Muscle layer of colon (tissue), 2 donors: ENCODE measurements at regions not wholly inside any gene's neighbourhood (a gene's known extent, or its start where the extent isn't known, plus 50 kb on each side); places are given as distances from the start of the nearest gene placed in this dataset.

ENCODE experiments used
- H3K27ac ChIP-seq: one replicate; pipeline ENCODE4 v1.7.0; 2013; ENCODE audit warnings: low read depth, mild to moderate bottlenecking, low read length, moderate library complexity
- H3K27me3 ChIP-seq, 2 donors: one replicate each; pipeline ENCODE4 v1.7.0; 2013; ENCODE audit warnings: low read length in 2 of 2, mild to moderate bottlenecking in 2 of 2; ENCODE audit not compliant: insufficient read depth in 2 of 2, control insufficient read depth in 1 of 2
- H3K36me3 ChIP-seq: one replicate; pipeline ENCODE4 v1.7.0; 2013; ENCODE audit warnings: mild to moderate bottlenecking, low read length; ENCODE audit not compliant: insufficient read depth
- H3K4me1 ChIP-seq: one replicate; pipeline ENCODE4 v1.7.0; 2013; ENCODE audit warnings: mild to moderate bottlenecking, low read length; ENCODE audit not compliant: insufficient read depth
- H3K4me3 ChIP-seq, 2 donors: one replicate each; pipeline ENCODE4 v1.7.0; 2013; ENCODE audit warnings: low read length in 2 of 2, low read depth in 1 of 2, mild to moderate bottlenecking in 1 of 2, moderate library complexity in 1 of 2
- H3K9ac ChIP-seq: one replicate; pipeline ENCODE4 v1.7.0; 2013; ENCODE audit warnings: low read length
- H3K9me3 ChIP-seq: one replicate; pipeline ENCODE4 v1.7.0; 2013; ENCODE audit warnings: mild to moderate bottlenecking, low read length
- donor health status: abdominal sarcoma.
- donor health status: Adenocarcinoma of cecum.

- Histone ChIP-seq H3K36me3 (no peaks in the 10 kb centered on the region), H3K4me3 (no peak overlapping the region), H3K9me3 (peaks cover 9% of the 10 kb centered on the region), H3K27ac (no peak overlapping the region), H3K27me3 (no peaks in the 10 kb centered on the region), H3K9ac (no peak overlapping the region), H3K4me1 (no peaks in the 10 kb centered on the region)
Observed at GRCh38 chr16:86649875-86650274, 71.5 kb downstream of the FOXL1 start.

- Histone ChIP-seq H3K27ac (no peak overlapping the region), H3K27me3 (no peaks in the 10 kb centered on the region), H3K4me1 (no peaks in the 10 kb centered on the region), H3K9me3 (peaks cover 9% of the 10 kb centered on the region), H3K36me3 (no peaks in the 10 kb centered on the region), H3K4me3 (no peak overlapping the region), H3K9ac (no peak overlapping the region)
Observed at GRCh38 chr16:86651013-86651627, 72.8 kb downstream of the FOXL1 start.

- H3K4me1 ChIP-seq, result no peaks in the 10 kb centered on the region
- H3K27ac ChIP-seq, result no peak overlapping the region
- H3K4me3 ChIP-seq, result no peak overlapping the region
- no peaks in the 10 kb centered on the region for H3K36me3 ChIP-seq
- H3K27me3 ChIP-seq, result no peaks in the 10 kb centered on the region
- H3K9me3 ChIP-seq, result peaks cover 9% of the 10 kb centered on the region
- H3K9ac ChIP-seq, result no peak overlapping the region
Observed at GRCh38 chr16:86651823-86652222, 73.5 kb downstream of the FOXL1 start.

GRCh38 chr16:86653285-86654006 is 75.1 kb downstream of the FOXL1 start:
- no peaks in the 10 kb centered on the region for H3K36me3 ChIP-seq
- no peak overlapping the region for H3K27ac ChIP-seq
- H3K9me3 ChIP-seq, result no peaks in the 10 kb centered on the region
- peaks cover 0 to 5% of the 10 kb centered on the region in 2 donors for H3K27me3 ChIP-seq
- no peak overlapping the region for H3K9ac ChIP-seq
- no peaks in the 10 kb centered on the region for H3K4me1 ChIP-seq
- H3K4me3 ChIP-seq, result no peak overlapping the region

- H3K36me3 ChIP-seq, result no peaks in the 10 kb centered on the region
- no peaks in the 10 kb centered on the region for H3K9me3 ChIP-seq
- H3K27ac ChIP-seq, result no peak overlapping the region
- H3K9ac ChIP-seq, result no peak overlapping the region
- H3K4me1 ChIP-seq, result no peaks in the 10 kb centered on the region
- H3K4me3 ChIP-seq, result no peak overlapping the region
- peaks cover 0 to 7% of the 10 kb centered on the region in 2 donors for H3K27me3 ChIP-seq
Observed at GRCh38 chr16:86657972-86658371, 79.6 kb downstream of the FOXL1 start.

GRCh38 chr16:86660623-86661022 is 82.3 kb downstream of the FOXL1 start:
- no peak overlapping the region for H3K27ac ChIP-seq
- H3K9ac ChIP-seq, result no peak overlapping the region

GRCh38 chr16:86661706-86662105 is 83.4 kb downstream of the FOXL1 start:
- Histone ChIP-seq H3K4me1 (no peaks in the 10 kb centered on the region), H3K9me3 (no peaks in the 10 kb centered on the region), H3K36me3 (no peaks in the 10 kb centered on the region), H3K4me3 (no peak overlapping the region), H3K27me3 (peaks cover 0 to 8% of the 10 kb centered on the region in 2 donors), H3K9ac (no peak overlapping the region), H3K27ac (no peak overlapping the region)

More at GRCh38 chr16:86660623-86661022, 82.3 kb downstream of the FOXL1 start:
- no peaks in the 10 kb centered on the region for H3K4me1 ChIP-seq
- H3K36me3 ChIP-seq, result no peaks in the 10 kb centered on the region
- H3K27me3 ChIP-seq, result peaks cover 0 to 7% of the 10 kb centered on the region in 2 donors
- no peak overlapping the region for H3K4me3 ChIP-seq
- H3K9me3 ChIP-seq, result no peaks in the 10 kb centered on the region

GRCh38 chr16:86662195-86662594 is 83.8 kb downstream of the FOXL1 start:
- Histone ChIP-seq H3K9me3 (no peaks in the 10 kb centered on the region), H3K36me3 (no peaks in the 10 kb centered on the region), H3K27me3 (peaks cover 0 to 13% of the 10 kb centered on the region in 2 donors), H3K4me1 (no peaks in the 10 kb centered on the region), H3K27ac (no peak overlapping the region), H3K4me3 (no peak overlapping the region), H3K9ac (no peak overlapping the region)

GRCh38 chr16:86662740-86663139 is 84.4 kb downstream of the FOXL1 start:
- H3K27ac ChIP-seq, result no peak overlapping the region
- no peaks in the 10 kb centered on the region for H3K4me1 ChIP-seq
- no peaks in the 10 kb centered on the region for H3K36me3 ChIP-seq
- H3K27me3 ChIP-seq, result peaks cover 0 to 13% of the 10 kb centered on the region in 2 donors
- no peak overlapping the region for H3K4me3 ChIP-seq
- H3K9me3 ChIP-seq, result no peaks in the 10 kb centered on the region
- no peak overlapping the region for H3K9ac ChIP-seq

GRCh38 chr16:86663685-86664521 is 85.6 kb downstream of the FOXL1 start:
- Histone ChIP-seq H3K9me3 (no peaks in the 10 kb centered on the region), H3K36me3 (no peaks in the 10 kb centered on the region), H3K9ac (no peak overlapping the region), H3K4me1 (no peaks in the 10 kb centered on the region), H3K4me3 (no peak overlapping the region), H3K27me3 (peaks cover 0 to 6% of the 10 kb centered on the region in 2 donors), H3K27ac (no peak overlapping the region)

GRCh38 chr16:86664522-86665318 is 86.4 kb downstream of the FOXL1 start:
- Histone ChIP-seq H3K4me1 (no peaks in the 10 kb centered on the region), H3K27ac (no peak overlapping the region), H3K9me3 (no peaks in the 10 kb centered on the region), H3K9ac (no peak overlapping the region), H3K4me3 (no peak overlapping the region), H3K36me3 (no peaks in the 10 kb centered on the region), H3K27me3 (peaks cover 0 to 6% of the 10 kb centered on the region in 2 donors)
